ENCODE measurements at regions not wholly inside any gene's neighbourhood (a gene's known extent, or its start where the extent isn't known, plus 50 kb on each side); places are given as distances from the start of the nearest gene placed in this dataset.

GRCh38 chr2:194002699-194003368, 1654.2 kb upstream of the SLC39A10 start:
- Histone ChIP-seq H3K18ac (ENCODE audit: low read depth in 1 of 2, low read length in 2 of 2) (no peak overlapping the region), H2AK5ac (ENCODE audit: low read length, severe bottlenecking) (no peak overlapping the region), H2BK120ac (ENCODE audit: low read depth, low read length) (no peak overlapping the region), H3K27me3 (ENCODE audit: control insufficient read depth in 1 of 2, insufficient read depth in 1 of 2, low read length in 2 of 2) (no peaks in the 10 kb centered on the region), H3K9ac (ENCODE audit: low read length) (no peak overlapping the region), H3K4ac (ENCODE audit: low read depth in 1 of 2, low read length in 2 of 2) (no peak overlapping the region), H4K8ac (ENCODE audit: low read length) (no peak overlapping the region), H2BK5ac (ENCODE audit: low read depth, low read length, poor library complexity, severe bottlenecking) (no peak overlapping the region), H2BK12ac (ENCODE audit: low read length in 2 of 2) (no peak overlapping the region), H3K14ac (ENCODE audit: low read length in 2 of 2) (no peak overlapping the region), H3K23ac (ENCODE audit: low read length in 2 of 2) (no peak overlapping the region), H3K4me3 (ENCODE audit: insufficient read depth in 1 of 2, low read depth in 1 of 2, low read length in 2 of 2) (no peak overlapping the region), H3K36me3 (ENCODE audit: control insufficient read depth in 1 of 2, insufficient read depth in 2 of 2, low read depth in 1 of 2, low read length in 2 of 2) (peaks cover 0 to 4% of the 10 kb centered on the region in 2 experiments), H3K79me1 (replicated peaks; ENCODE audit: low read length, poor library complexity, severe bottlenecking) (no peaks in the 10 kb centered on the region), H4K91ac (ENCODE audit: low read length) (no peak overlapping the region), H3K4me2 (ENCODE audit: low read length, poor library complexity, severe bottlenecking) (no peak overlapping the region), H3K9me3 (ENCODE audit: control insufficient read depth, low read length) (no peaks in the 10 kb centered on the region), H2AFZ (ENCODE audit: low read depth, low read length) (no peak overlapping the region), H3K27ac (ENCODE audit: low read length, poor library complexity, severe bottlenecking) (no peak overlapping the region), H2BK15ac (ENCODE audit: low read depth, poor library complexity, severe bottlenecking) (no peak overlapping the region), H3K4me1 (ENCODE audit: control insufficient read depth, insufficient read depth, low read depth, low read length) (no peaks in the 10 kb centered on the region)
- WGBS, result 82% methylated on average over 18 of the region's 23 CpGs
- DNase-seq, result no peak

- H3K9ac ChIP-seq (ENCODE audit: low read length), result no peak overlapping the region
Measured at GRCh38 chr2:193990868-193991267, 1666.2 kb upstream of the SLC39A10 start.

GRCh38 chr2:193989645-193990044, 1667.4 kb upstream of the SLC39A10 start:
- Histone ChIP-seq H4K8ac (ENCODE audit: low read length) (no peak overlapping the region), H3K9me3 (ENCODE audit: control insufficient read depth, low read length) (no peaks in the 10 kb centered on the region), H2AFZ (ENCODE audit: low read depth, low read length) (no peak overlapping the region)

More at GRCh38 chr2:193990868-193991267, 1666.2 kb upstream of the SLC39A10 start:
- Histone ChIP-seq H3K18ac (ENCODE audit: low read depth in 1 of 2, low read length in 2 of 2) (no peak overlapping the region), H3K9me3 (ENCODE audit: control insufficient read depth, low read length) (no peaks in the 10 kb centered on the region), H3K4me1 (ENCODE audit: control insufficient read depth, insufficient read depth, low read depth, low read length) (peaks cover 2% of the 10 kb centered on the region), H2AK5ac (ENCODE audit: low read length, severe bottlenecking) (no peak overlapping the region), H3K4ac (ENCODE audit: low read depth in 1 of 2, low read length in 2 of 2) (no peak overlapping the region), H3K79me1 (replicated peaks; ENCODE audit: low read length, poor library complexity, severe bottlenecking) (no peaks in the 10 kb centered on the region), H2AFZ (ENCODE audit: low read depth, low read length) (no peak overlapping the region), H3K23ac (ENCODE audit: low read length in 2 of 2) (no peak overlapping the region), H2BK5ac (ENCODE audit: low read depth, low read length, poor library complexity, severe bottlenecking) (no peak overlapping the region), H3K36me3 (ENCODE audit: control insufficient read depth in 1 of 2, insufficient read depth in 2 of 2, low read depth in 1 of 2, low read length in 2 of 2) (no peaks in the 10 kb centered on the region), H3K4me2 (ENCODE audit: low read length, poor library complexity, severe bottlenecking) (no peak overlapping the region), H2BK15ac (ENCODE audit: low read depth, poor library complexity, severe bottlenecking) (no peak overlapping the region), H3K14ac (ENCODE audit: low read length in 2 of 2) (no peak overlapping the region), H3K27me3 (ENCODE audit: control insufficient read depth in 1 of 2, insufficient read depth in 1 of 2, low read length in 2 of 2) (no peaks in the 10 kb centered on the region), H4K8ac (ENCODE audit: low read length) (no peak overlapping the region), H2BK120ac (ENCODE audit: low read depth, low read length) (no peak overlapping the region), H3K4me3 (ENCODE audit: insufficient read depth in 1 of 2, low read depth in 1 of 2, low read length in 2 of 2) (no peak overlapping the region), H2BK12ac (ENCODE audit: low read length in 2 of 2) (no peak overlapping the region), H4K91ac (ENCODE audit: low read length) (no peak overlapping the region), H3K27ac (ENCODE audit: low read length, poor library complexity, severe bottlenecking) (no peak overlapping the region)
- 59% methylated on average over 3 of the region's 4 CpGs for WGBS
- DNase-seq, result no peak

GRCh38 chr2:193988784-193989183, 1668.2 kb upstream of the SLC39A10 start:
- H3K9me3 ChIP-seq (ENCODE audit: control insufficient read depth, low read length), result no peaks in the 10 kb centered on the region
- no peak overlapping the region for H3K23ac ChIP-seq (ENCODE audit: low read length in 2 of 2)
- H3K4me3 ChIP-seq (ENCODE audit: insufficient read depth in 1 of 2, low read depth in 1 of 2, low read length in 2 of 2), result no peak overlapping the region
- H3K4ac ChIP-seq (ENCODE audit: low read depth in 1 of 2, low read length in 2 of 2), result no peak overlapping the region
- H3K4me1 ChIP-seq (ENCODE audit: control insufficient read depth, insufficient read depth, low read depth, low read length), result peaks cover 2% of the 10 kb centered on the region
- H2BK5ac ChIP-seq (ENCODE audit: low read depth, low read length, poor library complexity, severe bottlenecking), result no peak overlapping the region
- H2BK120ac ChIP-seq (ENCODE audit: low read depth, low read length), result no peak overlapping the region
- no peaks in the 10 kb centered on the region for H3K36me3 ChIP-seq (ENCODE audit: control insufficient read depth in 1 of 2, insufficient read depth in 2 of 2, low read depth in 1 of 2, low read length in 2 of 2)
- H3K14ac ChIP-seq (ENCODE audit: low read length in 2 of 2), result no peak overlapping the region
- H3K9ac ChIP-seq (ENCODE audit: low read length), result no peak overlapping the region
- WGBS, result no CpG with 5 or more reads among the region's 1 CpG
- H3K18ac ChIP-seq (ENCODE audit: low read depth in 1 of 2, low read length in 2 of 2), result no peak overlapping the region
- H2AFZ ChIP-seq (ENCODE audit: low read depth, low read length), result no peak overlapping the region
- DNase-seq, result no peak
- H4K8ac ChIP-seq (ENCODE audit: low read length), result no peak overlapping the region
- H3K79me1 ChIP-seq (replicated peaks; ENCODE audit: low read length, poor library complexity, severe bottlenecking), result no peaks in the 10 kb centered on the region
- no peaks in the 10 kb centered on the region for H3K27me3 ChIP-seq (ENCODE audit: control insufficient read depth in 1 of 2, insufficient read depth in 1 of 2, low read length in 2 of 2)
- H2BK15ac ChIP-seq (ENCODE audit: low read depth, poor library complexity, severe bottlenecking), result no peak overlapping the region
- no peak overlapping the region for H4K91ac ChIP-seq (ENCODE audit: low read length)
- H2BK12ac ChIP-seq (ENCODE audit: low read length in 2 of 2), result no peak overlapping the region
- no peak overlapping the region for H3K27ac ChIP-seq (ENCODE audit: low read length, poor library complexity, severe bottlenecking)
- H2AK5ac ChIP-seq (ENCODE audit: low read length, severe bottlenecking), result no peak overlapping the region
- H3K4me2 ChIP-seq (ENCODE audit: low read length, poor library complexity, severe bottlenecking), result no peak overlapping the region

More at GRCh38 chr2:193989645-193990044, 1667.4 kb upstream of the SLC39A10 start:
- no peak overlapping the region for H3K4me2 ChIP-seq (ENCODE audit: low read length, poor library complexity, severe bottlenecking)
- no peak overlapping the region for H4K91ac ChIP-seq (ENCODE audit: low read length)
- peaks cover 2% of the 10 kb centered on the region for H3K4me1 ChIP-seq (ENCODE audit: control insufficient read depth, insufficient read depth, low read depth, low read length)
- H3K36me3 ChIP-seq (ENCODE audit: control insufficient read depth in 1 of 2, insufficient read depth in 2 of 2, low read depth in 1 of 2, low read length in 2 of 2), result no peaks in the 10 kb centered on the region
- DNase-seq, result no peak
- no peak overlapping the region for H3K18ac ChIP-seq (ENCODE audit: low read depth in 1 of 2, low read length in 2 of 2)
- no peak overlapping the region for H3K4ac ChIP-seq (ENCODE audit: low read depth in 1 of 2, low read length in 2 of 2)
- no peak overlapping the region for H3K23ac ChIP-seq (ENCODE audit: low read length in 2 of 2)
- no peak overlapping the region for H2BK12ac ChIP-seq (ENCODE audit: low read length in 2 of 2)
- H3K79me1 ChIP-seq (replicated peaks; ENCODE audit: low read length, poor library complexity, severe bottlenecking), result no peaks in the 10 kb centered on the region
- no peak overlapping the region for H2AK5ac ChIP-seq (ENCODE audit: low read length, severe bottlenecking)
- no peak overlapping the region for H2BK5ac ChIP-seq (ENCODE audit: low read depth, low read length, poor library complexity, severe bottlenecking)
- no peak overlapping the region for H2BK120ac ChIP-seq (ENCODE audit: low read depth, low read length)
- no peak overlapping the region for H3K14ac ChIP-seq (ENCODE audit: low read length in 2 of 2)
- 79% methylated on average over 2 of the region's 2 CpGs for WGBS
- H3K9ac ChIP-seq (ENCODE audit: low read length), result no peak overlapping the region
- H3K27ac ChIP-seq (ENCODE audit: low read length, poor library complexity, severe bottlenecking), result no peak overlapping the region
- H3K27me3 ChIP-seq (ENCODE audit: control insufficient read depth in 1 of 2, insufficient read depth in 1 of 2, low read length in 2 of 2), result no peaks in the 10 kb centered on the region
- H2BK15ac ChIP-seq (ENCODE audit: low read depth, poor library complexity, severe bottlenecking), result no peak overlapping the region
- H3K4me3 ChIP-seq (ENCODE audit: insufficient read depth in 1 of 2, low read depth in 1 of 2, low read length in 2 of 2), result no peak overlapping the region
